Keratinocyte (primary cell): ENCODE measurements at regions not wholly inside any gene's neighbourhood (a gene's known extent, or its start where the extent isn't known, plus 50 kb on each side); places are given as distances from the start of the nearest gene placed in this dataset.

Source experiments
- DNase-seq: peaks from one replicate; pipeline ENCODE4 v3.0.0-alpha.2; 2011; ENCODE audit warnings: low read depth, missing footprints, low spot score
- FAIRE-seq: peaks from 2 replicates; lab custom pipeline; 2011; peaks lifted over from hg19 to GRCh38; lab: Jason Lieb, UNC
- H2AFZ ChIP-seq: 2 replicates; pipeline ENCODE4 v1.6.0; 2012; ENCODE audit warnings: low read length, control low read depth, inconsistent platforms; ENCODE audit not compliant: control insufficient read depth
- H3K27ac ChIP-seq: 2 replicates; pipeline ENCODE4 v1.5.1; 2011; ENCODE audit warnings: low read length; ENCODE audit not compliant: control insufficient read depth, insufficient read depth
- H3K27me3 ChIP-seq: 3 replicates; pipeline ENCODE4 v1.6.0; 2011; ENCODE audit warnings: low read length; ENCODE audit not compliant: control insufficient read depth, insufficient read depth; ENCODE audit errors: extremely low read depth
- H3K36me3 ChIP-seq, 2 experiments: 2 replicates in 1 of 2; 3 replicates in 1 of 2; pipeline ENCODE4 v1.5.1; 2011; ENCODE audit warnings: low read length in 2 of 2, mild to moderate bottlenecking in 1 of 2; ENCODE audit not compliant: control insufficient read depth in 2 of 2, insufficient read depth in 2 of 2; ENCODE audit errors: extremely low read depth in 1 of 2
- H3K4me1 ChIP-seq: 3 replicates; pipeline ENCODE4 v1.5.1; 2011; ENCODE audit warnings: low read length; ENCODE audit not compliant: control insufficient read depth, insufficient read depth; ENCODE audit errors: extremely low read depth
- H3K4me2 ChIP-seq: 3 replicates; pipeline ENCODE4 v1.6.0; 2011; ENCODE audit warnings: low read depth, low read length; ENCODE audit not compliant: control insufficient read depth, insufficient read depth; ENCODE audit errors: extremely low read depth
- H3K4me3 ChIP-seq, 3 experiments: fragments of 200-600 bp in 1 of 3; sonication (generic) in 1 of 3; 2 replicates in 2 of 3; 3 replicates in 1 of 3; pipeline ENCODE4 v1.5.1; 2011 to 2016; ENCODE audit warnings: low read length in 3 of 3, mild to moderate bottlenecking in 3 of 3, control low read depth in 2 of 3, inconsistent platforms in 1 of 3, low read depth in 1 of 3, mixed read lengths in 1 of 3, mixed run types in 1 of 3, moderate library complexity in 1 of 3; ENCODE audit not compliant: control insufficient read depth in 2 of 3, insufficient read depth in 2 of 3; ENCODE audit errors: extremely low read depth in 1 of 3
- H3K79me2 ChIP-seq: 2 replicates; pipeline ENCODE4 v1.6.0; 2012; ENCODE audit warnings: low read length; ENCODE audit not compliant: control insufficient read depth, insufficient read depth
- H3K9ac ChIP-seq: 3 replicates; pipeline ENCODE4 v1.6.0; 2011; ENCODE audit warnings: low read length; ENCODE audit not compliant: control insufficient read depth, insufficient read depth; ENCODE audit errors: extremely low read depth
- H3K9me1 ChIP-seq: 3 replicates; pipeline ENCODE4 v1.6.0; 2011; ENCODE audit warnings: low read length; ENCODE audit not compliant: control insufficient read depth, insufficient read depth; ENCODE audit errors: extremely low read depth
- H3K9me3 ChIP-seq: 2 replicates; pipeline ENCODE4 v1.5.1; 2012; ENCODE audit warnings: low read depth, low read length; ENCODE audit not compliant: control insufficient read depth
- H4K20me1 ChIP-seq: 3 replicates; pipeline ENCODE4 v1.6.0; 2011; ENCODE audit warnings: low read length; ENCODE audit not compliant: control insufficient read depth, insufficient read depth; ENCODE audit errors: extremely low read depth
- CTCF ChIP-seq, 3 experiments: IDR thresholded peaks in 1 of 3; conservative IDR thresholded peaks in 1 of 3; optimal IDR thresholded peaks in 1 of 3; 2 replicates in 2 of 3; 3 replicates in 1 of 3; pipeline versions ENCODE3 to v1.5.1; 2011; ENCODE audit warnings: low read length in 3 of 3, mild to moderate bottlenecking in 3 of 3, moderate library complexity in 2 of 3, control low read depth in 1 of 3, inconsistent platforms in 1 of 3; ENCODE audit not compliant: insufficient read depth in 2 of 3; ENCODE audit errors: extremely low read depth in 1 of 3
- EZH2 ChIP-seq: IDR thresholded peaks from one replicate; pipeline ENCODE4 v1.6.1; 2012; ENCODE audit warnings: inconsistent platforms, mild to moderate bottlenecking, low read length, moderate library complexity
- dilution Hi-C: fragments of 300-500 bp; cut with MboI; formaldehyde crosslinking; loops from one replicate; pipeline ENCODE4 v1.7.0; 2020; ENCODE audit warnings: low sequenced_read_pairs; ENCODE audit not compliant: extremely low pct_ligation_motif_present

GRCh38 chr12:110972866-110973265 lies 52.5 kb upstream of the MYL2 start:
- no peak overlapping the region for H3K4me3 ChIP-seq
- TF ChIP-seq EZH2 (no peak), CTCF (optimal IDR thresholded peaks at IDR 0.05 in 1 of 3, IDR thresholded peaks at IDR 0.05 in 1 of 3, conservative IDR thresholded peaks at IDR 0.05 in 1 of 3; ENCODE audit: extremely low read depth in 1 of 3, insufficient read depth in 2 of 3, low read length in 3 of 3) (no peak)
- H2AFZ ChIP-seq: no peak overlapping the region
- H3K27ac ChIP-seq: no peak overlapping the region
- no peaks in the 10 kb centered on the region for H3K9me1 ChIP-seq
- no peaks in the 10 kb centered on the region for H4K20me1 ChIP-seq
- DNase-seq: no peak
- dilution Hi-C loops: no loop called here
- no peak for FAIRE-seq
- H3K36me3 ChIP-seq: no peaks in the 10 kb centered on the region
- H3K4me2 ChIP-seq: no peak overlapping the region
- H3K79me2 ChIP-seq: no peaks in the 10 kb centered on the region
- no peaks in the 10 kb centered on the region for H3K4me1 ChIP-seq
- H3K27me3 ChIP-seq: no peaks in the 10 kb centered on the region
- H3K9ac ChIP-seq: no peak overlapping the region
- no peaks in the 10 kb centered on the region for H3K9me3 ChIP-seq

GRCh38 chr12:110971936-110972335 lies 51.6 kb upstream of the MYL2 start:
- dilution Hi-C loops: no loop called here
- TF ChIP-seq CTCF (optimal IDR thresholded peaks at IDR 0.05 in 1 of 3, IDR thresholded peaks at IDR 0.05 in 1 of 3, conservative IDR thresholded peaks at IDR 0.05 in 1 of 3; ENCODE audit: extremely low read depth in 1 of 3, insufficient read depth in 2 of 3, low read length in 3 of 3) (no peak), EZH2 (no peak)
- DNase-seq (no peak), FAIRE-seq (no peak)
- H3K79me2 ChIP-seq: no peaks in the 10 kb centered on the region
- no peaks in the 10 kb centered on the region for H3K9me3 ChIP-seq
- H3K9ac ChIP-seq: no peak overlapping the region
- no peak overlapping the region for H3K27ac ChIP-seq
- H2AFZ ChIP-seq: no peak overlapping the region
- no peaks in the 10 kb centered on the region for H3K9me1 ChIP-seq
- H3K4me3 ChIP-seq: no peak overlapping the region
- no peaks in the 10 kb centered on the region for H3K36me3 ChIP-seq
- H4K20me1 ChIP-seq: no peaks in the 10 kb centered on the region
- no peak overlapping the region for H3K4me2 ChIP-seq
- H3K4me1 ChIP-seq: no peaks in the 10 kb centered on the region
- H3K27me3 ChIP-seq: no peaks in the 10 kb centered on the region
